Right kidney (tissue), 1 donor: ENCODE measurements at regions not wholly inside any gene's neighbourhood (a gene's known extent, or its start where the extent isn't known, plus 50 kb on each side); places are given as distances from the start of the nearest gene placed in this dataset.

ENCODE experiments used
- DNase-seq: peaks from one replicate; pipeline ENCODE4 v3.0.0-alpha.2; 2016

- DNase-seq: no peak
These were observed 976.9 kb upstream of the MBL2 start for GRCh38 chr10:53749439-53749838.

- no peak for DNase-seq
These were observed 975.7 kb upstream of the MBL2 start for GRCh38 chr10:53748319-53748718.

- no peak for DNase-seq
These were observed 972.2 kb upstream of the MBL2 start for GRCh38 chr10:53744746-53745145.

- DNase-seq: no peak
These were observed 971.6 kb upstream of the MBL2 start for GRCh38 chr10:53744176-53744575.

- DNase-seq: no peak
These were observed 964.5 kb upstream of the MBL2 start for GRCh38 chr10:53737132-53737531.

- DNase-seq: no peak
These were observed 954.3 kb upstream of the MBL2 start for GRCh38 chr10:53726921-53727320.

- no peak for DNase-seq
These were observed 952.0 kb upstream of the MBL2 start for GRCh38 chr10:53724581-53724980.

- DNase-seq: no peak
These were observed 947.1 kb upstream of the MBL2 start for GRCh38 chr10:53719658-53720057.

- DNase-seq: no peak
These were observed 943.6 kb upstream of the MBL2 start for GRCh38 chr10:53716156-53716555.

GRCh38 chr10:53713431-53713830 is 940.8 kb upstream of the MBL2 start:
- DNase-seq: no peak

GRCh38 chr10:53702489-53702888 is 929.9 kb upstream of the MBL2 start:
- no peak for DNase-seq

GRCh38 chr10:53701213-53701612 is 928.6 kb upstream of the MBL2 start:
- DNase-seq: no peak

- DNase-seq: no peak
These were observed 927.7 kb upstream of the MBL2 start for GRCh38 chr10:53700278-53700677.

GRCh38 chr10:53699684-53700083 is 927.1 kb upstream of the MBL2 start:
- DNase-seq: no peak

- DNase-seq: no peak
These were observed 926.6 kb upstream of the MBL2 start for GRCh38 chr10:53699231-53699630.

GRCh38 chr10:53697038-53697437 is 924.5 kb upstream of the MBL2 start:
- no peak for DNase-seq

GRCh38 chr10:53690524-53691240 is 918.1 kb upstream of the MBL2 start:
- no peak for DNase-seq

- no peak for DNase-seq
These were observed 915.2 kb upstream of the MBL2 start for GRCh38 chr10:53687800-53688199.

GRCh38 chr10:53682885-53683284 is 910.3 kb upstream of the MBL2 start:
- DNase-seq: no peak

GRCh38 chr10:53682458-53682857 is 909.9 kb upstream of the MBL2 start:
- DNase-seq: no peak

- DNase-seq: no peak
These were observed 907.1 kb upstream of the MBL2 start for GRCh38 chr10:53679666-53680065.

GRCh38 chr10:53675177-53675576 is 902.6 kb upstream of the MBL2 start:
- no peak for DNase-seq

GRCh38 chr10:53667063-53667462 is 894.5 kb upstream of the MBL2 start:
- no peak for DNase-seq

- peak; percentile 48 for DNase-seq
These were observed 891.9 kb upstream of the MBL2 start for GRCh38 chr10:53664282-53665019.
